Naive thymus-derived CD8-positive, alpha-beta T cell (primary cell): ENCODE measurements at regions not wholly inside any gene's neighbourhood (a gene's known extent, or its start where the extent isn't known, plus 50 kb on each side); places are given as distances from the start of the nearest gene placed in this dataset.
A peak's percentile ranks its signal among the peaks of the same experiment; 100 is the strongest.

Experiments
- ATAC-seq, 2 donors: fragments of 150-1000 bp; cut with Tn5 transposase in 1 of 2; sonication (Bioruptor Pico), chemical (Tn5 transposase) in 1 of 2; 1 replicate in 1 of 2; 2 replicates in 1 of 2; pipeline ENCODE4 v1.10.0; 2021; ENCODE audit warnings: mild to moderate bottlenecking in 2 of 2, moderate library complexity in 2 of 2
- POLR2A ChIA-PET: fragments of 350-600 bp; sonication (Branson Sonifier 250); formaldehyde crosslinking; loops from one replicate; lab custom pipeline; 2021; ENCODE audit warnings: antibody characterized with exemption; lab: Charles Lee
- DNase-seq, 10 donors: peaks; one replicate each; pipeline versions ENCODE4 v3.0.0 to v3.0.0-alpha.2; 2020 to 2022
- H3K27ac Mint-ChIP-seq, 10 donors: one replicate each; pipeline ENCODE4 v1.8.0; 2020 to 2022; ENCODE audit warnings: mild to moderate bottlenecking in 10 of 10, mixed read lengths in 10 of 10, moderate library complexity in 4 of 10, inconsistent platforms in 1 of 10
- H3K27me3 Mint-ChIP-seq, 5 donors: one replicate each; pipeline ENCODE4 v1.8.0; 2021 to 2022; ENCODE audit warnings: mixed read lengths in 5 of 5
- H3K36me3 Mint-ChIP-seq, 3 donors: one replicate each; pipeline ENCODE4 v1.8.0; 2020 to 2022; ENCODE audit warnings: mixed read lengths in 3 of 3, mild to moderate bottlenecking in 2 of 3, inconsistent platforms in 1 of 3
- H3K4me1 Mint-ChIP-seq, 4 donors: one replicate each; pipeline ENCODE4 v1.8.0; 2021 to 2022; ENCODE audit warnings: mixed read lengths in 4 of 4
- H3K4me3 Mint-ChIP-seq, 10 donors: one replicate each; pipeline ENCODE4 v1.8.0; 2020 to 2022; ENCODE audit warnings: mild to moderate bottlenecking in 10 of 10, mixed read lengths in 10 of 10, moderate library complexity in 6 of 10, inconsistent platforms in 1 of 10
- H3K9me3 Mint-ChIP-seq, 9 donors: one replicate each; pipeline ENCODE4 v1.8.0; 2020 to 2022; ENCODE audit warnings: mixed read lengths in 9 of 9, mild to moderate bottlenecking in 3 of 9, inconsistent platforms in 1 of 9, moderate library complexity in 1 of 9

- no peaks in the 10 kb centered on the region for H3K9me3 Mint-ChIP-seq
- POLR2A ChIA-PET, result no interaction called here
- ATAC-seq (no peak), DNase-seq (no peak)
- H3K4me3 Mint-ChIP-seq, result no peak overlapping the region
- no peak overlapping the region for H3K27ac Mint-ChIP-seq
- peaks cover 0 to 2% (median 0%) of the 10 kb centered on the region in 5 donors for H3K27me3 Mint-ChIP-seq
- H3K36me3 Mint-ChIP-seq, result no peaks in the 10 kb centered on the region
- no peaks in the 10 kb centered on the region for H3K4me1 Mint-ChIP-seq
These were observed 803.6 kb upstream of the FANCL start for GRCh38 chr2:59044736-59045135.

DNA sequence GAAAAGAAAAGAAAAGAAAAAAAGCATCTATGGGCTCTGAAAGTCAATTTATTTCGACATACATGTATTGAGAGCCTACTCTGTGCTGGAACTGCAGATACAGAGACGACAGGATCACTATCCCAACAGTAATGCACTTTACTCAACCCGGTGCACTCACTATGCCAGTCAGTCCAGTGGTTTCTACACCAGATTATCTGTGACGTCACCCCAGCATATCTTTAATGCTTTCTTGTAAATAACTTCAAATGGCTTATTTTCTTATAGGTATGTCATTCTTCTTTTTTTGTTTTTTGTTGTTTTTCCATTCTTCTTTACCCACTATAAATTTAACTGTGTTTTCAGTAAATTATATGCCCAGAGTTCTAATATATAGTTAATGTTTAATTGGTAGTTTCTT, 800.0 kb upstream of the FANCL start:
- no peak for DNase-seq
- Mint-ChIP-seq H3K27ac (no peak overlapping the region), H3K36me3 (no peaks in the 10 kb centered on the region), H3K4me1 (no peaks in the 10 kb centered on the region), H3K9me3 (peaks cover 0 to 7% (median 0%) of the 10 kb centered on the region in 9 donors), H3K4me3 (no peak overlapping the region), H3K27me3 (peaks cover 0 to 1% (median 0%) of the 10 kb centered on the region in 5 donors)
- POLR2A ChIA-PET, result no interaction called here
- ATAC-seq, result no peak

GRCh38 chr2:59034837-59035236, 793.7 kb upstream of the FANCL start:
- Mint-ChIP-seq H3K4me3 (no peak overlapping the region), H3K27ac (no peak overlapping the region), H3K4me1 (no peaks in the 10 kb centered on the region), H3K9me3 (peaks cover 0 to 7% (median 0%) of the 10 kb centered on the region in 9 donors), H3K27me3 (peaks cover 0 to 5% (median 1%) of the 10 kb centered on the region in 5 donors), H3K36me3 (no peaks in the 10 kb centered on the region)
- DNase-seq (no peak), ATAC-seq (no peak)
- POLR2A ChIA-PET, result no interaction called here

GRCh38 chr2:59034106-59034505, 793.0 kb upstream of the FANCL start:
- no peak for ATAC-seq
- no peak overlapping the region for H3K4me3 Mint-ChIP-seq
- H3K9me3 Mint-ChIP-seq, result peaks cover 0 to 7% (median 0%) of the 10 kb centered on the region in 9 donors
- H3K27ac Mint-ChIP-seq, result no peak overlapping the region
- no peaks in the 10 kb centered on the region for H3K36me3 Mint-ChIP-seq
- H3K4me1 Mint-ChIP-seq, result no peaks in the 10 kb centered on the region
- peaks cover 0 to 5% (median 1%) of the 10 kb centered on the region in 5 donors for H3K27me3 Mint-ChIP-seq
- no peak for DNase-seq
- POLR2A ChIA-PET, result no interaction called here

DNA sequence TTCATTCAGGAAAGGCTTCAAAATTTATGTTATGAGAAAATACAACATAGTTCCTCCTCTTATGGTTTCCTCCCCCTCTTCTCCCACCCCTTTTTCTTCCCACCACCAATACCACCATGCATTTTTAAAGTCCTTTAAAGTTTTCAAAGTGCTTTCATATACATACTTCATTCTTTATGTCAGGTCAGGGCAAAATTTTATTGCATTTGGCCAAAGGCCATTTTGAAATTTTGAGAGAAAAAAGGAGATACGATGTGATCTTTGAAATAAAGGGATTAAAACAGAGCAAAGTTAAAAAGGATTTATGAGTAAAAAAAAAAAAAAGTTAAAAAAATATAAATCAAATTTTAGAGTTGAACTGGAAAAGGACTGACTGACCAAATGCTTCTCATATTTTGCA, 792.5 kb upstream of the FANCL start:
- POLR2A ChIA-PET, result no interaction called here
- Mint-ChIP-seq H3K36me3 (no peaks in the 10 kb centered on the region), H3K27me3 (peaks cover 0 to 5% (median 1%) of the 10 kb centered on the region in 5 donors), H3K9me3 (peaks cover 0 to 7% (median 0%) of the 10 kb centered on the region in 9 donors), H3K4me3 (no peak overlapping the region), H3K4me1 (no peaks in the 10 kb centered on the region), H3K27ac (no peak overlapping the region)
- no peak for ATAC-seq
- no peak for DNase-seq

DNA sequence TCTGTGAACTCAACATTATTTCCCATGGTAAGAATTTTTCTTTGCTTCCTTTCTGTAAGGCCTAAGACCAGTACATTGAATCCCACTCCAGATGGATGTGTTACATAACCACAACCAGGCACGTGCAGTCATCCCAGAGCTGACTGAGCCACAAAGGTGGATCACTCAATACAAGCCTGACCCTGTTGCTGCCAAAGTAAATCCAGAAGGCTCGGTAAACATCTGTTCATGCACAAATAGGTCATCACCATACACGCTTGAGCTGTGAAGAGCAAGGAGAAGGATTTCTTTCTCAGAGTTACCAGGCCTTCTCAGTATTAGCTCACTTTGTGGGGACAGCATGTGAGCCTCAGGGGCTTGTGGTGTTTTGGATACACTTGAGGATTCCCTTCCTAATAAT, 791.4 kb upstream of the FANCL start:
- ATAC-seq (no peak), DNase-seq (no peak)
- H3K4me1 Mint-ChIP-seq, result no peaks in the 10 kb centered on the region
- POLR2A ChIA-PET, result no interaction called here
- H3K4me3 Mint-ChIP-seq, result no peak overlapping the region
- H3K27ac Mint-ChIP-seq, result no peak overlapping the region
- peaks cover 0 to 5% (median 0%) of the 10 kb centered on the region in 9 donors for H3K9me3 Mint-ChIP-seq
- H3K27me3 Mint-ChIP-seq, result peaks cover 0 to 5% (median 1%) of the 10 kb centered on the region in 5 donors
- H3K36me3 Mint-ChIP-seq, result no peaks in the 10 kb centered on the region

DNA sequence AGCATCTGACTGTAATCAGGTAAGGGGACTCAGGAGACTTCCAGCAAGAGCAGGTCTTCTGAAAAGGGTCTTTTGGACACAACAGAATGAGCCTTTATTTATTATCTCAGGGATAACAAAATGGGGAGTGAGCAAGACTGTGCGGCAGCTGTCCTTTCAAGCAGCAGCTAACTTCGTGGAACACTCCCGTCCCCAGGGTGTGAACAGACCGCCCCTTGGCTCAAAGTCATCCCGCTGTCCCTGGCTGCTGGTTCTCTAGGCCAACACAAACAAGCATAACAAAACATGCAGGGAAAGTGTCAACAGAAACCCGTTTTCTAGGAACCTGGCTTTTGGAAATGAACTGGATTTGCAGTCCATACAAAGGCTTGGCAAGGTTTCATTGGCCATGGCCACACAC, 787.9 kb upstream of the FANCL start:
- no peaks in the 10 kb centered on the region for H3K9me3 Mint-ChIP-seq
- DNase-seq (no peak), ATAC-seq (no peak)
- H3K27me3 Mint-ChIP-seq, result peaks cover 0 to 14% (median 1%) of the 10 kb centered on the region in 5 donors
- H3K4me1 Mint-ChIP-seq, result peaks cover 0 to 2% (median 0%) of the 10 kb centered on the region in 4 donors
- no peaks in the 10 kb centered on the region for H3K36me3 Mint-ChIP-seq
- H3K27ac Mint-ChIP-seq, result no peak overlapping the region
- no peak overlapping the region for H3K4me3 Mint-ChIP-seq
- POLR2A ChIA-PET, result no interaction called here

DNA sequence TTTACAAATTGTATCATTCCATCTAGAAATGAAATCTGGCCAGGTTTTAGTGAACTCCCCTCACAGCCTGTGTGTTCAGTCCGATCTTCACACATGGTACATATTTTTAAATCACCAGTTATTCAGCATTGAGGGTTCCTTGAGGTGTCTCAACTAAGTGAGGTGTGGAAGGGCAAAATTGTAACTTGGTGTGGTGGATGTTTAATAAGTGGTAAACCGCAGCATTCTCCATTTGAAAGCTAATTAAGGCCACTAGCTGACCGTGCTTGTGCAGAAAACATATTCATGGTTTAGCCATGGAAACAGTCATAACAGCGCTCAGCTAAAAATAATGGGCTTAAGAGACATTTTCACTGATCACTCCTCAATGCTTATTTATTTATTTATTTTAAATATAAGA, 786.2 kb upstream of the FANCL start:
- H3K4me3 Mint-ChIP-seq, result no peak overlapping the region
- peaks cover 0 to 14% (median 1%) of the 10 kb centered on the region in 5 donors for H3K27me3 Mint-ChIP-seq

GRCh38 chr2:59025157-59025757, 784.1 kb upstream of the FANCL start:
- Mint-ChIP-seq H3K36me3 (no peaks in the 10 kb centered on the region), H3K9me3 (no peaks in the 10 kb centered on the region), H3K27ac (no peak overlapping the region), H3K4me1 (peaks cover 0 to 2% (median 0%) of the 10 kb centered on the region in 4 donors), H3K27me3 (peaks cover 0 to 12% (median 2%) of the 10 kb centered on the region in 5 donors), H3K4me3 (no peak overlapping the region)
- POLR2A ChIA-PET, result no interaction called here
- no peak for ATAC-seq
- DNase-seq, result peak in 7 of 10 donors; percentile 1 to 29 (median 19)

More for the DNA sequence above, 786.2 kb upstream of the FANCL start:
- no peaks in the 10 kb centered on the region for H3K9me3 Mint-ChIP-seq
- no peak overlapping the region for H3K27ac Mint-ChIP-seq
- POLR2A ChIA-PET, result no interaction called here
- H3K4me1 Mint-ChIP-seq, result peaks cover 0 to 2% (median 0%) of the 10 kb centered on the region in 4 donors
- DNase-seq (no peak), ATAC-seq (no peak)
- no peaks in the 10 kb centered on the region for H3K36me3 Mint-ChIP-seq

- peaks cover 0 to 2% (median 0%) of the 10 kb centered on the region in 4 donors for H3K4me1 Mint-ChIP-seq
- no peaks in the 10 kb centered on the region for H3K9me3 Mint-ChIP-seq
- H3K27ac Mint-ChIP-seq, result no peak overlapping the region
- peaks cover 0 to 8% (median under 1%) of the 10 kb centered on the region in 5 donors for H3K27me3 Mint-ChIP-seq
- POLR2A ChIA-PET, result no interaction called here
- H3K36me3 Mint-ChIP-seq, result no peaks in the 10 kb centered on the region
- DNase-seq (no peak), ATAC-seq (no peak)
- no peak overlapping the region for H3K4me3 Mint-ChIP-seq
These were observed 780.7 kb upstream of the FANCL start for GRCh38 chr2:59021786-59022185.

DNA sequence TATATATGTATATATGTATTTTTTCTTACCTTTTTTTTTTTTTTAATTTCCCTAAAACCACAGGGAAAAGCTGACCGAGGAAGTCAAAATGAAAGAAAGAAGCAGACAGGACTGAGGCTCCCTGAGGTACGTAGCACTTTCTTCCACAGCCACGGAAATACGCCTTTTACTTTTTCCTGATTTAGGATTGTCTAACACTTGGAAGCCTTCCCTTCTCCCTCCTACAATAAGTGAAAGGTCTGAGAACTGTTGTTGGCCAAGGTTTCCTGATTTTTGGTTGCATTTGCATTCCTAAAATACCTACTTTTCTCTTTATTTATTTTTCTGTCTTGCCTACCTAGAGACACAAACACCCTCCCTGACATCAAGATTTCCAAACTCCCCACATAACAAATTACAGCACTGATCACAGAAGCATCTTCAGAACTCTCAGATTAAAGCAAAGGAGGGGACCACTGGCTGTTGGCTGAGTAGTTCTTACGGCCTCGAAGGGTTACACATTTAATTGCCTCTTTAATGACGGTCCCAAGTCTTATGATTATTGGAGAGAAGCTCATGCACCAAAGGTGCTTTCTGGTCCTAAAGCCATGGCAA, 778.5 kb upstream of the FANCL start:
- no peak for DNase-seq
- no peaks in the 10 kb centered on the region for H3K4me1 Mint-ChIP-seq
- peaks cover 0 to 8% (median 0%) of the 10 kb centered on the region in 5 donors for H3K27me3 Mint-ChIP-seq
- no peaks in the 10 kb centered on the region for H3K9me3 Mint-ChIP-seq
- POLR2A ChIA-PET, result no interaction called here
- H3K27ac Mint-ChIP-seq, result no peak overlapping the region
- H3K4me3 Mint-ChIP-seq, result no peak overlapping the region
- H3K36me3 Mint-ChIP-seq, result no peaks in the 10 kb centered on the region
- ATAC-seq, result no peak

GRCh38 chr2:59018737-59019136, 777.6 kb upstream of the FANCL start:
- no peak for DNase-seq
- no peak for ATAC-seq
- Mint-ChIP-seq H3K4me3 (no peak overlapping the region), H3K4me1 (no peaks in the 10 kb centered on the region), H3K36me3 (no peaks in the 10 kb centered on the region), H3K27me3 (peaks cover 0 to 8% (median 0%) of the 10 kb centered on the region in 5 donors), H3K27ac (no peak overlapping the region), H3K9me3 (no peaks in the 10 kb centered on the region)
- POLR2A ChIA-PET, result no interaction called here

DNA sequence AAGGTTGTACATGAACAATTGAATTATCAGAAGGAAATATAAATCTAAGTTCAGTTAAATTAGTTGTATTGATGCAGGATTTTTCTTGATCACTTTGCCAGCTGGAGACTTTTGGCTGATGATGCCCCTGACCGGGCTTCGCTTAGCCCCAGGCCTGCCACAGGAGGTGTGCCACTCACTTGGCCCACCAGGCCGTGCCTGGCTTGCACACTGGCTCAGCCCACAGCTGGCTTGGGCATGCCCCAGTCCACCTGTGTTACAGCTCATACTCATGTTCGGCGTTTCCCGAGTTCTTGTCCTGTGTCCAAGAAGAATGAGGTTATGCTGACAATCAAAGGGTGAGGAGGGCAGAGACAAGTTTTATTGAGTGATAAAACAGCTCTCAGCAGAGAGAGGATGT, 773.9 kb upstream of the FANCL start:
- H3K9me3 Mint-ChIP-seq, result peaks cover 0 to 2% (median 0%) of the 10 kb centered on the region in 9 donors
- no peak overlapping the region for H3K4me3 Mint-ChIP-seq
- no peaks in the 10 kb centered on the region for H3K36me3 Mint-ChIP-seq
- ATAC-seq (no peak), DNase-seq (no peak)
- peaks cover 0 to 4% (median 0%) of the 10 kb centered on the region in 5 donors for H3K27me3 Mint-ChIP-seq
- no peak overlapping the region for H3K27ac Mint-ChIP-seq
- POLR2A ChIA-PET, result no interaction called here
- H3K4me1 Mint-ChIP-seq, result no peaks in the 10 kb centered on the region
